T-helper 2 cell treated with Interferon-gamma antibody and Interleukin-4, amounts not matched to agents 5 μg/mL and 100 μg/mL, for 36 hours (primary cell): ENCODE measurements at regions not wholly inside any gene's neighbourhood (a gene's known extent, or its start where the extent isn't known, plus 50 kb on each side); places are given as distances from the start of the nearest gene placed in this dataset.

Experiments
- DNase-seq: peaks from one replicate; pipeline ENCODE4 v3.0.0; 2021; ENCODE audit warnings: low spot score
- H3K27ac Mint-ChIP-seq: one replicate; pipeline ENCODE4 v1.8.0; 2021; ENCODE audit warnings: mild to moderate bottlenecking, mixed read lengths
- H3K27me3 Mint-ChIP-seq: one replicate; pipeline ENCODE4 v1.8.0; 2021; ENCODE audit warnings: low read depth, mixed read lengths
- H3K36me3 Mint-ChIP-seq: one replicate; pipeline ENCODE4 v1.8.0; 2021; ENCODE audit warnings: low read depth, mixed read lengths
- H3K4me1 Mint-ChIP-seq: one replicate; pipeline ENCODE4 v1.8.0; 2021; ENCODE audit warnings: low read depth, mixed read lengths
- H3K4me3 Mint-ChIP-seq: one replicate; pipeline ENCODE4 v1.8.0; 2022; ENCODE audit warnings: mild to moderate bottlenecking, moderate library complexity, mixed read lengths
- H3K9me3 Mint-ChIP-seq: one replicate; pipeline ENCODE4 v1.8.0; 2021; ENCODE audit warnings: mixed read lengths

DNA sequence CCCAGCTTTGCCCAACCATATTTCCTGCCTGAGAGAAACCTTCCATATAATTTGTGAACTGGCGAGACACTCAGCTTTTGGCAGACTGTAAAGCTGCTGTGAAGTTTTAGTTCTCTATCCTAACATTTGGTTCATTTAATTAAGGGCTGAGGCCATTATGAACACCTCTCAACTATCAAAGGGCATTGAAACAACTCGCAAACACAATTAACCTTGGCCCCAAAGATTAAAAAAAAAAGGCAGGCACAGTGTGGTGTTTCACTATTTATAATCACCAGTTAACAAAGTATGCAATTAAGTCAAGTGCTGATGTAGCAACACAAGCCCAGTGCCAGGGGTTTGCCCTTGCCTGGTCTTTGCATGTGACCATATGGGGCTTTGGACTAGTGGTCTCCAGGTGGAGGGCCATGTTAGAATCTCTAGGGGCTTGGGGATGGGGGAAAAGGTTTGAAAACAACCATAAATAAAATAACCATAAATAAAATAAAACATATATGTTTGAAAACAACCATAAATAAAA is 297.6 kb upstream of the SKOR2 start:
- Mint-ChIP-seq H3K36me3 (no peaks in the 10 kb centered on the region), H3K4me3 (no peak overlapping the region), H3K9me3 (no peaks in the 10 kb centered on the region), H3K27ac (no peak overlapping the region), H3K4me1 (no peaks in the 10 kb centered on the region), H3K27me3 (no peaks in the 10 kb centered on the region)
- DNase-seq = no peak

DNA sequence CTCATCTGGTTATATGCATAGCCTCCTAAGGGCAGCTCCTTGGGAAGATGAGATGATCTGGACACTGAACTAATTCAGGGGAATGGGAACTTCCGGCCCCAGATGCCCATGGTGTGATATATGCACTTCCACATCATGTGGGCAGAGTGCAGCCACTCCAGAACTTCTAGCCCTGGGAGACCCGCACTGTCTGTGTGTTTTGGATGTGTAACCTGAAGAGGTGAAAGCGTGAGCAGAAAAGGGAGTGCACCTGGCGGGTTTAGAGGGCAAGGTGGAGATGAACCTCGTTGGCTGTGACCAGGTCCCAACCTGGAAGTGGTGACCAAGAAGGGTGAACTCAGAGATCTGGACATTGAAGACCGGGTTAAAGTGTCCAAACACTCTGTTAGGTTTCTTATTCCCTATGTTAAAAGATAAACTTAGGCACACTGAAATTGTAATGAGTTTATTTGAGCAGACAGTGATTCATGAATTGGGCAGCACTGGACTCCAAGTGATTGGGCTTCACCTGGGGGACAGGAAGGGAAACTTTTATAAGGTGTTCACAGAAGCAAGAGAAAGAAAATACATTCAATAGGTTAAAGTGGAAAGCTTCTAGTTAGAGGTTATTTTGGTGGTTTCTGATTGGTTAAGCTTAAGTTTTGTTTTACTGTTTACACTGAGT is 296.2 kb upstream of the SKOR2 start:
- Mint-ChIP-seq H3K4me1 (no peaks in the 10 kb centered on the region), H3K27ac (no peak overlapping the region), H3K4me3 (no peak overlapping the region), H3K9me3 (no peaks in the 10 kb centered on the region), H3K27me3 (no peaks in the 10 kb centered on the region), H3K36me3 (no peaks in the 10 kb centered on the region)
- DNase-seq = no peak

DNA sequence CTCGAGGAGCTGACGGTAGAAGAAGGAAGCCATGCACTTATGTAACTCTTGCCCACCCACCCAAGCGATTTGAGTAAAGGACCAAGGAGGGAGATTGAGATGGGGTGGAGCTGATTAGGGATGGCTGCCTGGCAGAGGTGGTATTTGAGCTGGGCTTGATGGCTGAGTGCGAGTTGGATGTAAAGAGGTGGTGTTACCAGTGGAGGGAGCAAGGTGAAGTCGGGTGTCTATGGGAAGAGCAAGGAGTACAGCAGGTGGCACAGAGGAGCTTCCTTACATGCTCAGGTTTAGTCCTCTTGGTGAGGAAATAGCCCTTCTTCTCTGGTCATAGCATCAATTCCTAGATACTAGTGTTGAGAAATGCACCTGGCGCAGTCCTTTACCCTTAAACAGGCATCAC is 294.2 kb upstream of the SKOR2 start:
- no peak for DNase-seq
- no peaks in the 10 kb centered on the region for H3K9me3 Mint-ChIP-seq

DNA sequence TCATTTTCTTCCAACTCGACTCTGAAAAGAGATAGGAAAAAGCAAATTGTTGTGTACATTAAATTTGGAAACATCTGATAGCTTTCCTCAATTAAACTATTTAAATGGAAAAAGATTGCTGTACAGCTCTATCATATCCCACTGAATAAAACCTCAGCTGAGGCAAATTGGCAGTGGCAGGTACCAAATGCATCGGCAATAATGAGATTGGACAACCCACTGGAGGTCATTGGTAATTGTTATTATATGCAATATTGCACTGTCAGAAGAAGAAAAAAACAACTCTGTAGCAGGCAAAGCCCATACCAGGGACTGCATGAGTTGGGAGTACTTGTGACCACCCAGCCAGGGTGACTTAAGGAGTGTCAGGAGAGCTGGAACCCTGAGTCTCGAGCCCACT is 291.6 kb upstream of the SKOR2 start:
- H3K4me3 Mint-ChIP-seq = no peak overlapping the region

More for the DNA sequence above, 294.2 kb upstream of the SKOR2 start:
- H3K27ac Mint-ChIP-seq = no peak overlapping the region
- H3K27me3 Mint-ChIP-seq = no peaks in the 10 kb centered on the region
- no peaks in the 10 kb centered on the region for H3K36me3 Mint-ChIP-seq
- no peaks in the 10 kb centered on the region for H3K4me1 Mint-ChIP-seq
- no peak overlapping the region for H3K4me3 Mint-ChIP-seq

DNA sequence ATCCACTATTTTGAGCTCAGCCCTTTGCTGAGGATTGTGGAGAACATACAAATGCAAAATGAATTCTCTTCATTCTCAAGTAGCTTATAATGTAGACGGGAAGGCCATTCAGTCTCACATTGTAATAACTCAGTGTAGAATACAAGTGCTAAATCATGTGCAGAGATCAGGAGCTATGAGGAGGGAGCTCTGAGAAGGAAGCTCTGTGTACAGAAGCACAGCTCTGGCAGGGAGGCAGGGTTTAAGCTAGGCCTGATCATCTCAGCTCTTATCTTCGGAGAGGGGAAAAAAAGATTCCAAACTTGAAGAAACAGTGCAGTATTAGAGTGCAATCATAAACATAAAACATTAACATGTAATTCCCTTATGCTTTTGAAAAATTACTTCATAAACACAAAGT is 291.1 kb upstream of the SKOR2 start:
- Mint-ChIP-seq H3K9me3 (no peaks in the 10 kb centered on the region), H3K27me3 (no peaks in the 10 kb centered on the region), H3K4me3 (no peak overlapping the region), H3K36me3 (no peaks in the 10 kb centered on the region), H3K4me1 (no peaks in the 10 kb centered on the region), H3K27ac (no peak overlapping the region)
- DNase-seq = no peak

More for the DNA sequence above, 291.6 kb upstream of the SKOR2 start:
- Mint-ChIP-seq H3K27me3 (no peaks in the 10 kb centered on the region), H3K36me3 (no peaks in the 10 kb centered on the region), H3K27ac (no peak overlapping the region), H3K4me1 (no peaks in the 10 kb centered on the region), H3K9me3 (no peaks in the 10 kb centered on the region)
- DNase-seq = no peak

DNA sequence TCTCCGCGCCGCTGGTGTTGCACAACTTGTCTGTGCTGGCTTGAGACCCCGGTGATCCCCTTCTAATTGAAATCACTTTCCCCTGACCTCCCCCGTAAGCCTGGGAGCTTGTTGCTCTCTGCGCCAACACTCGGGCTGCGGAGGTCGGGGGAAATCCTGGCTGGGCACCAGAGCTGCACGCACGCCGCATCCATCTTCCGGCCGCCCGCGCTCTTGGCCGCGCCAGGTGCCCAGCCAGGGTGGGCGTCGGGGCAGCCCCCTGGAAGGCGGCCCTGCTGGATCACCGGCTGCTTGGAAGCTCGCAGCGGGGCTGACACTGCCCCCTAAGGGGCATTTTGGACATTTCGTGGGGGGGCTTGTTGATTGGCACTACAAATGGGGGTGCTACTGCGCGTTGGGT is 280.3 kb upstream of the SKOR2 start:
- H3K4me1 Mint-ChIP-seq = no peaks in the 10 kb centered on the region
- no peaks in the 10 kb centered on the region for H3K36me3 Mint-ChIP-seq
- no peak overlapping the region for H3K4me3 Mint-ChIP-seq
- H3K9me3 Mint-ChIP-seq = no peaks in the 10 kb centered on the region
- DNase-seq = no peak
- H3K27ac Mint-ChIP-seq = no peak overlapping the region
- peaks cover 17% of the 10 kb centered on the region for H3K27me3 Mint-ChIP-seq

DNA sequence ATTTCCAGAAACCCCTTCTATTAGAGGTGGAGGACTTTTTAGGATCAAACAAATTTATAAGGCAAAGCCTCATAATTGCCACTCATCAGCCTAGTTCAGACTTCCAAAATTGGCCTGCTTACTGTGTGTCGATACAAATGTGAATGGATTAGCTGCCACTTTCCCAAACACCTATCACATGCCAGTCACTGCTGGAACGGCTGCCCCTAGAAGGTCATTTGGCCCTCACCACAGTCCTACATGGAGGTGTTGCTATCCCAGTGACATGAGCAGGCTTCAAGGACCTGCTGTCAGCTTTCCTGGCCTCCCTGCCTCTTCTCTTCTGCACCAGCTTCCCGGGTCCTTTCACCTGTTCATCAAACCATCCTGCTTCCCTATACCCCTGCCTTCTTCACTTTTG is 279.2 kb upstream of the SKOR2 start:
- Mint-ChIP-seq H3K36me3 (no peaks in the 10 kb centered on the region), H3K4me3 (no peak overlapping the region), H3K27me3 (peaks cover 17% of the 10 kb centered on the region), H3K27ac (no peak overlapping the region), H3K9me3 (no peaks in the 10 kb centered on the region), H3K4me1 (no peaks in the 10 kb centered on the region)
- DNase-seq = no peak

DNA sequence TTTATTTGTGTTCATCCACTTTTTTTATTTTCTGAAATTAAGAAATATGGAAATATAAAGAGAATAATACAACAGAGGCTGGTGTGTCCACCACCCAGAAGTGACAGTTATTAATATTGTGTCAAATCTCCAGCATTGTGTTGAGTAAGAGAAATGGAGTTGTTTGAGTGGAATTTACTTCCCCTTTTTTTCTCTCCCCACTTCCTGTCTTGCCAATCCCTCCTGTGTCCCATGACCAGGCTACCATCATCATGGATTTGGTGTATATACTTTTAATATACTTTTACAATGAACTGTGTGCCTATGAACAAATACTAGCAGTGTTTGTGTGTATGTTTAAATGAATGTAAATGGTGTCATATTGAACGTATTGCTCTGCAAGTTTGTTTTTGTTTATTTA is 276.9 kb upstream of the SKOR2 start:
- H3K4me3 Mint-ChIP-seq = no peak overlapping the region
- no peak for DNase-seq
- no peaks in the 10 kb centered on the region for H3K4me1 Mint-ChIP-seq
- H3K27me3 Mint-ChIP-seq = peaks cover 17% of the 10 kb centered on the region
- H3K36me3 Mint-ChIP-seq = no peaks in the 10 kb centered on the region
- H3K27ac Mint-ChIP-seq = no peak overlapping the region
- H3K9me3 Mint-ChIP-seq = no peaks in the 10 kb centered on the region

DNA sequence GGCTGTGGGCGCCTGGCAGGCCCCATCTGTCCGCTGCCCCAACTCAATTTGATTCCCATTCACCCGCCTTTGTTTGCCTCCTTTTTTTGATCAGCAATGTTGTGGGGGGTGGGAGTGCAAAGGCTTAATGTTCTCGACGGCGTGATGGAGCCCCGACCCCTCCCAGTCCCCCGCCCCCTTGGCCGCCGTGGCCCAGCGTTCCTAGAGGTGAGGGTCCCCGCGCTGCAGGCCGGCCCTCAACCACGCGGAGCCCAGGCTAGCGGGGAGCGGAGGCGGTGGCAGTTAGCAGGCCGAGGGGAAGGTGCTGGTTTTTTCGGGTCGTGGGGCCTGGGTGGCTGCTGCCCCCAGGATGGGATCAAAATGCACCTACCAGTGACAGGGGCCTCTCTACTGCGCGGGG is 274.7 kb upstream of the SKOR2 start:
- Mint-ChIP-seq H3K4me1 (no peaks in the 10 kb centered on the region), H3K27me3 (peaks cover 7% of the 10 kb centered on the region), H3K27ac (no peak overlapping the region), H3K36me3 (no peaks in the 10 kb centered on the region), H3K4me3 (no peak overlapping the region), H3K9me3 (no peaks in the 10 kb centered on the region)
- no peak for DNase-seq

DNA sequence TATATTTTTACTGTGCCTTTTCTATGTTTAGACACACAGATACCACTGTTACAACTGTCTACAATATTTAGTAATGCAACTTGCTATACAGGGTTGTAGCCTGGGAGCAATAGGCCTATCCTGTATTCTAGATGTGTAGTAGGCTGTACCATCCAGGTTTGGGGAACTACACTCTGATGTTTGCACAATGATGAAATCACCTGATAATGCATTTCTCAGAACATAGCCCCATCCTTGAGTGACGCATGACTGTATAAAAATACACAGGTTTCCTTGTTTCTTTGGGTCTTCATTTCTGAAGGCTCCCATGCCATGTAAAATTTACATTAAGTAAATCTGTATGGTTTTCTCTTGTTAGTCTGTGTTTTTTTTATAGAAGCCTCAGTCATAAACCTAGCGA is 270.9 kb upstream of the SKOR2 start:
- DNase-seq = no peak
- Mint-ChIP-seq H3K9me3 (no peaks in the 10 kb centered on the region), H3K27ac (no peak overlapping the region), H3K4me1 (no peaks in the 10 kb centered on the region), H3K4me3 (no peak overlapping the region), H3K36me3 (no peaks in the 10 kb centered on the region), H3K27me3 (peaks cover 3% of the 10 kb centered on the region)

DNA sequence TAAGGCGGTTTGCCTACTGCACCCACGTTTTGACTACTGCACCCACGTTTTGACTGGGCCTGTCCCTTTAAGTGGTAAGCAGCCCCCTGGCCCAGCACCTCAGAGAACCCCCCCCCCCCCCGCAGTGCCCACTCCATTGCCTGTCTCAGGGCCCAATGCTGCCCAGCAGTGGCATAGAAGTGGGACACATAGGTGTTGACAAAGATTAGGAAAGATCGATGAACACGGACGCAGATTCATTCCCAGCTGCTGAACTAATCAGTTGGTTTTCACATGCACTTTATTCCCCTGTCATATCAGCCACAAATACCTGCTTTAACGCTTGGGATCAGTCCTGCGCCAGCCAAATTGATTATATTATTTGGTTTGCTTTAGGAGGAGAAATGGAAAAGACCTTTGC is 268.8 kb upstream of the SKOR2 start:
- Mint-ChIP-seq H3K36me3 (no peaks in the 10 kb centered on the region), H3K27me3 (peaks cover 5% of the 10 kb centered on the region), H3K4me3 (no peak overlapping the region), H3K4me1 (no peaks in the 10 kb centered on the region), H3K9me3 (no peaks in the 10 kb centered on the region), H3K27ac (no peak overlapping the region)
- no peak for DNase-seq

DNA sequence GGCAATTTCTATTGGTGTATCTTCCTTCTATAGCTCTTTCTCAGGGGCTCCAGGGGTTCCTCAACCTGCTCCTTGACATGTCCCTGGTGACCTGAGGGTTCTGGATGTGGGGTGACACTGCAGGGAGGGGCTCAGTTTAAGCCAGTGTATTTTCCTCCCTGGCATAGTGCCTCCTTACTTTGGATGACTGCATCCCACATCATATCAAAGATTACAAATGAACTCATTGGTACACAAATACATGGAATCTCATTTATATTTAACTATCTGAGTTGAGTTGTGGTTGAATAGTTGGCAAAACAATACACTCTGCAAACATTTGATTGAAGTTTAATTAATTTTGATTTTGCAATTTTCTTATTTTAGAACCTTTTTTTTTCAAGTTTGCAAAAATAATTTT is 268.2 kb upstream of the SKOR2 start:
- Mint-ChIP-seq H3K9me3 (no peaks in the 10 kb centered on the region), H3K4me3 (no peak overlapping the region), H3K36me3 (no peaks in the 10 kb centered on the region), H3K27me3 (peaks cover 5% of the 10 kb centered on the region), H3K4me1 (no peaks in the 10 kb centered on the region), H3K27ac (no peak overlapping the region)
- DNase-seq = no peak

DNA sequence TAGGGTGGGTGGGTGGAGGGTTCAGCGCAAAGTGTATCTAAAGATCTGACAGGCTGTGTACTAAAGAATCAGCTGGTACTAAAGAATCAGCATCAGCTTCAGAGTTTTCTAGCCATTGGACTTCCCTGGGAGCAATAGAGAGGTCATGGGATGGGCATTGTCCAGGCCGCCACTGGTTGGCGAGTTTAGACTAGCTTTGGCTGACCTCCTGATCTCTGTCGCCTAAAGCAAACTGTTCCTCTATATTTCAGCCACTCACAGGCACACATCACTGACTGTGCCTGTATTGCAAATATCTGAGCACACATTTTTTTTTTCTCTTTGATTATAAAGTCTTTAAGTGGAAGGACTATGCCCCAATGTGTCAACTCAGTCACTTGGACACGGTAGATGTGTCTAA is 267.8 kb upstream of the SKOR2 start:
- no peak overlapping the region for H3K27ac Mint-ChIP-seq
- DNase-seq = no peak
- H3K9me3 Mint-ChIP-seq = no peaks in the 10 kb centered on the region
- peaks cover 5% of the 10 kb centered on the region for H3K27me3 Mint-ChIP-seq
- no peaks in the 10 kb centered on the region for H3K4me1 Mint-ChIP-seq
- H3K36me3 Mint-ChIP-seq = no peaks in the 10 kb centered on the region
- no peak overlapping the region for H3K4me3 Mint-ChIP-seq

DNA sequence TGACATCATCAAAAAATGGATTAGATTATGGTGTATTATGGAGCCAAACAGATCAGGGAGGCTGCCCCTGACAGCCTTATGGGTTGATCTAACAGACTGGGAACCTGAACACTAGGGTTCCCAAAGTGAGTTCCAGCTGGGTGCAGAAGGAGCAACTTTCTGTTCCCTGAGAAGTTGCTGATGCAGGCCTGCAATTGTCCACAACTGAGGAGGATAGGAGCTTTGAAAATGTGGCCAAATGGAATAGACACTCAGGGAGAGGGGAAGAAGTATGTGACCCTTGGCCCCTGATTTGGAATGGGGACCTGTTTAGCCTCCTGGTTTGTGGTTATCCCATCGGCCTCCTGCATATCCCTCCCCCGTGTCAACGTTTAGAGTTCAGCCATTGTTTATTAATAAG is 262.2 kb upstream of the SKOR2 start:
- H3K4me1 Mint-ChIP-seq = no peaks in the 10 kb centered on the region
- no peak for DNase-seq
- no peaks in the 10 kb centered on the region for H3K36me3 Mint-ChIP-seq
- no peaks in the 10 kb centered on the region for H3K9me3 Mint-ChIP-seq
- no peak overlapping the region for H3K27ac Mint-ChIP-seq
- no peak overlapping the region for H3K4me3 Mint-ChIP-seq
- peaks cover 5% of the 10 kb centered on the region for H3K27me3 Mint-ChIP-seq

DNA sequence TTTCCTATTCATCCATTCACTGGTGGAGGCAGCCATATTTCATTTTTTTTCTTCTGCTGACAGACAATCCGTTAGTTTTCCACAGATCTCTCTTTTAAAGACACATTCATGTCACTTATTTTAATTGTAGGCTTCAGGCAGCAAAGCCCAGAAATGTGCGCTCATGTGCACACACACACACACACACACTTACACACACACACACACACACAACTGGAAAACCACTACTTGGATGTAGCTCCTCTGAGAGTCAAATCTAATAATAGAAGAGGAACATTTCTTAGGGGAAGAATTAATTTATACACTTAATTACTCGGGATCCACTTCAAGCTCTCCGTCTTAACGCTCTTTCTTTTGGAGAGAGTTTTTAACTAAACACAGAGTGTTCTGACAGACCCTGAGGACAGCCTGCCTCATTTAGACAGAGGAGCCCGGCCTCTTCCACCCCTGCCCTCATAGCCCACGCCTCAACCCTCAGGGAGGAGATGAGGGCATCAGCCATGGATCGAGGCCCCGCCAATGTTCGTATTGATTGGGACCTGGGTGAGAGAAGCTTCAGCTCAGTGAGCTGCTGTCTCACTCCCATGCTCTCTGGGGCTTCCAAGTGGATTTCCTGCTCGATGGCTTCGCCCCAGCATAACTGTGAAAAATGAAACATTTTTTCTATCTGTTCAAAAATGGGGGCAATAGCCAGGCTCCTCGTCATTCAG is 261.4 kb upstream of the SKOR2 start:
- Mint-ChIP-seq H3K36me3 (no peaks in the 10 kb centered on the region), H3K9me3 (no peaks in the 10 kb centered on the region), H3K4me1 (no peaks in the 10 kb centered on the region), H3K27ac (no peak overlapping the region), H3K27me3 (peaks cover 5% of the 10 kb centered on the region), H3K4me3 (no peak overlapping the region)
- DNase-seq = no peak
